IgD-negative memory B cell (primary cell): ENCODE measurements at regions not wholly inside any gene's neighbourhood (a gene's known extent, or its start where the extent isn't known, plus 50 kb on each side); places are given as distances from the start of the nearest gene placed in this dataset.
A peak's percentile ranks its signal among the peaks of the same experiment; 100 is the strongest.

Experiments used
- H3K27ac Mint-ChIP-seq, 3 donors: one replicate each; pipeline ENCODE4 v1.8.0; 2020 to 2022; ENCODE audit warnings: mild to moderate bottlenecking in 3 of 3, mixed read lengths in 3 of 3, moderate library complexity in 1 of 3
- H3K27me3 Mint-ChIP-seq: one replicate; pipeline ENCODE4 v1.8.0; 2021; ENCODE audit warnings: mixed read lengths
- H3K36me3 Mint-ChIP-seq: one replicate; pipeline ENCODE4 v1.8.0; 2020; ENCODE audit warnings: mild to moderate bottlenecking, mixed read lengths
- H3K4me1 Mint-ChIP-seq, 3 donors: one replicate each; pipeline ENCODE4 v1.8.0; 2020 to 2022; ENCODE audit warnings: mixed read lengths in 3 of 3, mild to moderate bottlenecking in 1 of 3
- H3K4me3 Mint-ChIP-seq, 4 donors: one replicate each; pipeline ENCODE4 v1.8.0; 2020 to 2022; ENCODE audit warnings: mild to moderate bottlenecking in 4 of 4, mixed read lengths in 4 of 4, moderate library complexity in 3 of 4
- H3K9me3 Mint-ChIP-seq, 3 donors: one replicate each; pipeline ENCODE4 v1.8.0; 2020 to 2021; ENCODE audit warnings: mixed read lengths in 3 of 3, mild to moderate bottlenecking in 1 of 3

DNA sequence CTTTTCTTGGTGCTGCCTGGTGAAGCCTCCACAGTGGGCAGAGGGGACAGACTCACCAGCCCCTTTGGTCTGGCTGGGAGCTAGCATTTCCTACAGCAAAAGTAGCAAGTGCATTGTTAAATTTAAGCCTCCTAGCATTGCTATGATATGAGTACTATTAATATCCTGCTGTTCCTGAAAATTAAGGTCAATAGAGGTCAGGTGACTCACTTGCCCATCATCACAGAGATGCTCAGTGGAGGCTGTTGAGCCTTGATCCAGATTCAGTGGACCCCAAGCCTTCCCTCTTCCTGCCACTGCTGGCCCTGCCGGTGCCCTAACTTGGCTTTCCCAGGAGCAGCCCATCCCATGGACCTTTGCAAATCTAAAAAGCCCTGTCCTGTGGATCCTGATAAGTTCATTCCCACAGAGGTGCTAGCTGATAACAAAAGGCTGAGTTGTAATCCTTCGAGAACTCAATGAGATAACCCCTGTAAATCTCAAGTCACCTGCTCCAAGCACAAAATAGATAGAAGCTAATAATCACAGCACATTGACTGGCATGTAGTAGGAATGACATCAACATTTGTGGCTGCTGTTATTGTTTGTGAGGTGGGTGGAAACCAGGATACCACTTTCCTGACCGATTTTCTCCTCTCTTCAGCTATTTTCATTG lies 84.4 kb downstream of the THNSL2 start:
- H3K4me3 Mint-ChIP-seq, result no peak overlapping the region
- peaks cover 0 to under 1% (median 0%) of the 10 kb centered on the region in 3 donors for H3K4me1 Mint-ChIP-seq
- no peak overlapping the region for H3K27ac Mint-ChIP-seq
- peaks cover 2% of the 10 kb centered on the region for H3K36me3 Mint-ChIP-seq
- H3K9me3 Mint-ChIP-seq, result peaks cover 0 to 5% (median 1%) of the 10 kb centered on the region in 3 donors
- H3K27me3 Mint-ChIP-seq, result peaks cover 21% of the 10 kb centered on the region

DNA sequence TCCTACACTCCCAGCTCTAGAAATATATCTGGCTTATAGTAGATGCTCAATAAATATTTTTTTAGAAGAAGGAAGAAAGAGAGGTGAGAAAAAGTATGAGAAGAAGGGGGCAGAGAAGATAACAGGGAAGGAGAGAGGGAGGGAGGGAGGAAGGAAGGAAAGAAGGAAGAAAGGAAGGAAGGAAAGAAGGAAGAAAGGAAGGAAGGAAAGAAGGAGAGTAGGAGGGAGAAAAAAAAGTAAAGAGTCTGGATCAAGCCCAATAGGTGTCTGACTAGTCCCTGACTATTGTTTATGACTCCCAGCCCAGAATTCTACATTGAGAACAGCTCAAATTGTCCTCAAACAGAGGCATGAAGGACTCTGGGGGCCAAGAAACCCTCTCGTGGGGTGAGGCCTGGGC lies 83.9 kb downstream of the THNSL2 start:
- H3K4me1 Mint-ChIP-seq, result peaks cover 0 to 4% (median 0%) of the 10 kb centered on the region in 3 donors
- peaks cover 0 to 5% (median 1%) of the 10 kb centered on the region in 3 donors for H3K9me3 Mint-ChIP-seq
- peaks cover 2% of the 10 kb centered on the region for H3K36me3 Mint-ChIP-seq
- peak overlapping the region in 1 of 3 donors; percentile 14 for H3K27ac Mint-ChIP-seq
- H3K4me3 Mint-ChIP-seq, result no peak overlapping the region
- H3K27me3 Mint-ChIP-seq, result peaks cover 19% of the 10 kb centered on the region

DNA sequence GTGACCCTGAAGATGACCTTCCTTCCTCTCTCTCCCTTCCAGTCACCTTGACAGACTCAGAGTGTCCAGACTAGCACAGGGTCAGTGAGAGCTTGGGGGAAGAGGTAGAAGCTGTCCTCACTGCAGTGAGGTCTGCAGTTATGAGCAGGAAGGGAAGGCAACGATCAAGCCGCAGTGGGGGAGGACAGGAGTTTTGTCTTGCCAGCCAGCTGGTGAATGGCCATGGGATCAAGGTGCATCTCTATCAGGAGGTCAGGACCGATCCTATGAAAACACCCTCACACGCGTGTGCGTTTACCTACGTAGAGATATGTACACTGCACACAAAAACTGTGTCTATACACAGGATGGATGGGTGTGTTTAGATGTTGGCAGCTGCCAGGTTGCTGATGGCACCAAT lies 83.2 kb downstream of the THNSL2 start:
- Mint-ChIP-seq H3K27ac (peak overlapping the region in 1 of 3 donors; percentile 14), H3K27me3 (peaks cover 19% of the 10 kb centered on the region), H3K4me3 (no peak overlapping the region), H3K36me3 (peaks cover 2% of the 10 kb centered on the region), H3K9me3 (peaks cover 0 to 5% (median 1%) of the 10 kb centered on the region in 3 donors), H3K4me1 (peaks cover 0 to 4% (median 0%) of the 10 kb centered on the region in 3 donors)

DNA sequence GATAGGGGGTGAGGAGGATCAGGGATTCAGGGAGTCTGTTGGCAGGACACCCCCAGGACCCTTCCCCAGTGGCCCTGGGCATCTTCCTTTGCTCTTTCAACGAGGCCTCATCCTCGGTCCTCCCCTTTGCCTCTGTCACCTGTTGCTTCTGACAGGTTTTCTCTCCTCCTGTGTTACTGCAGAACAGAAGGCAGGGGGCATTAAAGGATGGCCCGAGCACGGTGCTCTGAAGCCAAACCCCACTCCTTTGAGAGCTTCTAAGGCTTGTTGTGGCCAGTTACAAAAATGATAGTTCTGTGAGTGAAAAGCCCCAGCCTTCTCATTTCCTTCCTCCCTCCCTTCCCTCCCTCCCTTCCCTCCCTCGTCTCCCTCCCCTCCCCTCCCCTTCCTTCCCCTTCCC lies 82.5 kb downstream of the THNSL2 start:
- Mint-ChIP-seq H3K27ac (no peak overlapping the region), H3K4me1 (peaks cover 0 to 4% (median 0%) of the 10 kb centered on the region in 3 donors), H3K9me3 (peaks cover 0 to 5% (median 1%) of the 10 kb centered on the region in 3 donors), H3K4me3 (no peak overlapping the region), H3K36me3 (peaks cover 2% of the 10 kb centered on the region), H3K27me3 (peaks cover 19% of the 10 kb centered on the region)

DNA sequence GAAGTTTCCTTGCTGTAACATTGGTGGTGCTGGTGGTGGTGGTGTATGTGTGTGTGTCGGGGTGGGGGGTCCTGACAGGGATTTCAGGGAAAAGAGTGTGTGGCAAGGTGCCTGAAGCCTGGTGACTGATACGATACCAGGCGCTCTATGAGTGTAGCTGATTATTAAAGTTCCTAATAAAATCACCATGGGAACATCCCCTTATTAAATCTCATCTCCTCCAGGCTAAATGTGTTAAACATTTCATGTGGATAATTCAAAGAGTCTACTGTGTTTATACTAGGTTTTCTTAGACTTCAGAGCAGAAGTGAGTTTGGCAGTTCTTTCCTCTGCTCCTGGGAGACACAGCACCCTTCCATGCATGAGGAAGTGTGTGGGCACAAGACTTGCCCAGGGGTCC lies 82.0 kb downstream of the THNSL2 start:
- H3K9me3 Mint-ChIP-seq, result peaks cover 0 to 5% (median 1%) of the 10 kb centered on the region in 3 donors
- peaks cover 0 to 4% (median 0%) of the 10 kb centered on the region in 3 donors for H3K4me1 Mint-ChIP-seq
- peaks cover 2% of the 10 kb centered on the region for H3K36me3 Mint-ChIP-seq
- peaks cover 17% of the 10 kb centered on the region for H3K27me3 Mint-ChIP-seq
- no peak overlapping the region for H3K4me3 Mint-ChIP-seq
- no peak overlapping the region for H3K27ac Mint-ChIP-seq

DNA sequence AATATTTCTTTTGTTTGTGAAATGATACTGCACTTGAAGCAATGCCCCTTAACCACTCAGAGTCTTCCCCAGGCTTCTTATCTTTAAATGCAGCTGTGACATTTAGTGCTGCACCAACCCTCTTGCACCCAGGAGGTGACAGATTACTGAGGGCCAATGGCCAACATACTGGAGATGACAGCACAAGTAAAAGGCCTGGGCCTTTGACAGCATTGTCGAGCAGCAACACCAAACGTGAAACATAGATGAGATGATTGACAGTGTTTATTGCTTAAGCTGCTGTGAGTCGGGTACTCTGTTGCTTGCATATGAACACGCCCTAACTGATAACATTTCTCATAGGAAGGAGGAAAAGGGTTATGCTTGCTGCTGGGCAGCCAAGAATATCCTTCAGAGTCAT lies 80.3 kb downstream of the THNSL2 start:
- no peak overlapping the region for H3K27ac Mint-ChIP-seq
- peaks cover 0 to 4% (median 0%) of the 10 kb centered on the region in 3 donors for H3K4me1 Mint-ChIP-seq
- H3K9me3 Mint-ChIP-seq, result no peaks in the 10 kb centered on the region
- H3K4me3 Mint-ChIP-seq, result no peak overlapping the region
- peaks cover 2% of the 10 kb centered on the region for H3K36me3 Mint-ChIP-seq
- peaks cover 12% of the 10 kb centered on the region for H3K27me3 Mint-ChIP-seq

DNA sequence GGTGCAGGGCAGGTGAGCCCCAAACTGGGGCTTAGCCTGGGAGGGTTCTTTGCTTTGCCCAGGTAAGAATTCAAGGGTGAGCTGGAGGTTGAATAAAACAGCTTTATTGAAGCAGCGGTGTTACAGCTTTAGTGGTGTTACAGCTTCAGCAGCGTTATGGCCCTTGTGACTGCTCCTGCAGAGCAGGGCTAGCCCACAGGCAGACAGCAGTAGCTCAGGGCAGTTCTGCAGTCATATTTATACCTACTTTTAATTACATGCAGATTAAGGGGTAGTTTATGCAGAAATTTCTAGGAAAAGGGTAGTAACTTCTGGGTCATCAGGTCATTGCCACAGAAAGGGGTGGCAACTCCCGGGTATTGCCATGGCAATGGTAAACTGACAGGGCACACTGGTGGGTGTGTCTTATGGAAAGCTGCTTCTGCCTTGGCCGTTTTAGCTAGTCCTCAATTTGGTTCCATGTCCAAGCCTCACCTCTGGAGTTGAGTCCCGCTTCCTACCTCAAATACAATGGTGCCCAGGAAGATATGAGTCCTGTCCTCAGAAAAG lies 78.2 kb downstream of the THNSL2 start:
- H3K27ac Mint-ChIP-seq, result no peak overlapping the region

DNA sequence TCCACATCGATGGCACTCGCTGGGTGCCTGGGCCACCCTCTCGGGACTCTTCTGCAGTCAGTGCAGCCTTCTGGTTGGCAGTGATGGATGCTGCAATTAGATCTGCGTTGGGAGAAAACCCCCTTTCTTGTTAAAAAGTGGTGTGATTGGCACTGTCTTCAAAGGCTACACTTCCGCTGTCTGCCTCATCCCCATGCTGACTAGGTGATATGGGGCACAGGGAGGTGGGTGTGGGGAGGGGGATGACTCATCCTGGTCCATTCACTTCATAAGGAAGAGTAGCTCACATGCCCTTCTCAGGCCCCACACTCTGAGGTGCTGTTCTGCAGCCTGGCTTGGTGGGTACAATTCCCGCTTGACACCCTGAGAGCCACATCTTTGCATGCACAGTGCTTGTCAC lies 77.4 kb downstream of the THNSL2 start:
- peaks cover 1 to 9% (median 5%) of the 10 kb centered on the region in 3 donors for H3K9me3 Mint-ChIP-seq
- H3K4me3 Mint-ChIP-seq, result no peak overlapping the region
- H3K36me3 Mint-ChIP-seq, result peaks cover 2% of the 10 kb centered on the region
- H3K27ac Mint-ChIP-seq, result no peak overlapping the region
- peaks cover 2% of the 10 kb centered on the region for H3K27me3 Mint-ChIP-seq
- H3K4me1 Mint-ChIP-seq, result peaks cover 0 to 4% (median 0%) of the 10 kb centered on the region in 3 donors

More for the DNA sequence above, 78.2 kb downstream of the THNSL2 start:
- peaks cover 2% of the 10 kb centered on the region for H3K36me3 Mint-ChIP-seq
- peaks cover 3% of the 10 kb centered on the region for H3K27me3 Mint-ChIP-seq
- peaks cover 0 to 4% (median 0%) of the 10 kb centered on the region in 3 donors for H3K4me1 Mint-ChIP-seq
- H3K9me3 Mint-ChIP-seq, result peaks cover 1 to 4% (median 1%) of the 10 kb centered on the region in 3 donors
- no peak overlapping the region for H3K4me3 Mint-ChIP-seq

DNA sequence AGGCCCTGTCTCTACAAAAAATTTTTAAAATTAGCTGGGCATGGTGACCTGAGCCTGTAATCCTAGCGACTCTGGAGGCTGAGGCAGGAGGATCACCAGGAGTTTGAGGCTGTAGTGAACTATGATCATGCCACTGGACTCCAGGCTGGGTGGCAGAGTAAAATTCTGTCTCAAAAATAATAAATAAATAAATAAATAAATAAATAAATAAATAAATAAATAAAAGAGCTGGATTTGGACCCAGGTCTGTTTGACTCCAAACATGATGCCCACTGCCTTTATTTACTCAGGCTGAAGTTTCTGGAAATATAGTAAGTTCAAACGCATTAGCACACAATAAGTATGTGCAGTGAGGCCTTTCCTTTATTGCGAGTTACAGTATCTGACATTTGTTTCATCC lies 75.0 kb downstream of the THNSL2 start:
- Mint-ChIP-seq H3K9me3 (peaks cover 1 to 11% (median 5%) of the 10 kb centered on the region in 3 donors), H3K36me3 (peaks cover 2% of the 10 kb centered on the region), H3K4me3 (no peak overlapping the region), H3K4me1 (peaks cover 0 to 4% (median 0%) of the 10 kb centered on the region in 3 donors), H3K27ac (no peak overlapping the region), H3K27me3 (no peaks in the 10 kb centered on the region)

DNA sequence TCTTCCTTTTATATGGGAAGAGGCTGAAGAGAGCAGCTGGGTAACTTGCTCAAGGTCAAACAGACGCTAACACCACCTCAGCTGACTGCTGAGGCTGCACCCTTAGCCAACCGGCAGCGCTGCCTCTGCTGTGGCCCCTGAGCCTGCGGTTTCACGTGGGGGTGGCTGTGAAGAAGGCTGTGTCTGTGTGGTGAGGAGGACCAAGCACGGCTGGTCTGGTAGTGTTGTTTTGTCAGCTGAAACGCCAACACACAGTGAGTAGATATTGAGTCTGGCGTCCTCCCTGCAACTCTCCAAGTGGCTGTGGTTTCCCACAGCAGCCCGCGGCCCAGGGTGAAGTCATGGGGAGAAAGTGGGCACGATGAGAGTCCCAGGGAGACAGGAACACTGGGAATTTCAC lies 69.6 kb downstream of the THNSL2 start:
- H3K9me3 Mint-ChIP-seq, result peaks cover 0 to 11% (median 5%) of the 10 kb centered on the region in 3 donors
- no peaks in the 10 kb centered on the region for H3K4me1 Mint-ChIP-seq
- H3K27me3 Mint-ChIP-seq, result peaks cover 5% of the 10 kb centered on the region
- peaks cover 2% of the 10 kb centered on the region for H3K36me3 Mint-ChIP-seq
- H3K27ac Mint-ChIP-seq, result no peak overlapping the region
- H3K4me3 Mint-ChIP-seq, result peak overlapping the region in 1 of 4 donors; percentile 65

DNA sequence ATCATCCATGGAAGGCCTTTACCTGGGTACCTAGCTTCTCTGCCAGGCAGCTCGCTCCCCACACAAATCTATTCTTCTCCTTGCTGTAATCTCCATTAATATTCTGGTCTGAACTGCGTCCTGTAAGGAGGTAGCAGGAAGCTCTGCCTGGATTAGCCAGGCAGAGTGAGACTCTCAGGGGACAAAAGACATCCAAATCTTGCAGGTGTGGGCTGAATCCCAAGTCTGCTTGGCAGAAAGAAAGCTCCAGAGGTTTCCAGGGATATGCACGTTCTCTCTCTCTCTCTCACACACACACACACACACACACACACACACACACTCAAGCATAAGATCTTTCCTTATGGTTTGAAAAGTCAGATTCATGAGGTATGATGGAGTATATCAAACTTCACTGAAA lies 66.5 kb downstream of the THNSL2 start:
- H3K4me3 Mint-ChIP-seq, result no peak overlapping the region

More for the DNA sequence above, 66.5 kb downstream of the THNSL2 start:
- no peak overlapping the region for H3K27ac Mint-ChIP-seq
- no peaks in the 10 kb centered on the region for H3K9me3 Mint-ChIP-seq
- H3K4me1 Mint-ChIP-seq, result no peaks in the 10 kb centered on the region
- peaks cover 2% of the 10 kb centered on the region for H3K36me3 Mint-ChIP-seq
- H3K27me3 Mint-ChIP-seq, result peaks cover 10% of the 10 kb centered on the region
